Left cardiac atrium (tissue), 4 donors: ENCODE measurements at regions not wholly inside any gene's neighbourhood (a gene's known extent, or its start where the extent isn't known, plus 50 kb on each side); places are given as distances from the start of the nearest gene placed in this dataset.

Source experiments
- ATAC-seq, 2 donors: fragments of 200-7000 bp; cut with Tn5 transposase; one replicate each; pipeline ENCODE4 v1.9.1; 2020; ENCODE audit warnings: mild to moderate bottlenecking in 2 of 2, moderate library complexity in 2 of 2
- DNase-seq: peaks from one replicate; pipeline ENCODE4 v3.0.0-alpha.2; 2020
- intact Hi-C, 2 donors: fragments of 100-400 bp; cut with DNase I; formaldehyde crosslinking; loops; one replicate each; pipeline versions ENCODE4 v1.14.1 to v1.15.1; 2022 to 2023
- donor health status: DM: no; HTN: yes; CAD: no.
- donor health status: DM: no; HTN: yes; CAD: no; lungs with severe emphysema.
- donor health status: DM: yes; HTN: yes; CAD: no.
- donor health status: Dilated cardiomyopathy.

- intact Hi-C loops = no loop called here
- DNase-seq (no peak), ATAC-seq (no peak)
Observed at GRCh38 chr6:81854474-81854873, 102.0 kb upstream of the TENT5A start.

- DNase-seq (no peak), ATAC-seq (no peak)
- intact Hi-C loops = no loop called here
Observed at GRCh38 chr6:81853975-81854374, 101.5 kb upstream of the TENT5A start.

GRCh38 chr6:81849248-81849647 lies 96.8 kb upstream of the TENT5A start:
- intact Hi-C loops = no loop called here
- no peak for DNase-seq
- ATAC-seq = no peak

- intact Hi-C loops = no loop called here
- DNase-seq = no peak
- ATAC-seq = no peak
Observed at GRCh38 chr6:81847866-81848265, 95.4 kb upstream of the TENT5A start.

GRCh38 chr6:81844686-81845085 lies 92.2 kb upstream of the TENT5A start:
- DNase-seq (no peak), ATAC-seq (peak in 1 of 2 donors; percentile 66)
- intact Hi-C loops = no loop called here

- ATAC-seq = no peak
- DNase-seq = no peak
- intact Hi-C loops = no loop called here
Observed at GRCh38 chr6:81843302-81843701, 90.8 kb upstream of the TENT5A start.

GRCh38 chr6:81842254-81842653 lies 89.8 kb upstream of the TENT5A start:
- intact Hi-C loops = no loop called here
- no peak for ATAC-seq

GRCh38 chr6:81838724-81839426 lies 86.4 kb upstream of the TENT5A start:
- ATAC-seq (no peak), DNase-seq (no peak)
- intact Hi-C loops = loop anchor here in 1 of 2 donors (5.0 kb wide), 1 partner anchor 48 kb away; no protein-coding TSS in a partner anchor

More at GRCh38 chr6:81842254-81842653, 89.8 kb upstream of the TENT5A start:
- DNase-seq = no peak

- ATAC-seq = peak; percentile 55 to 94
- DNase-seq = no peak
- intact Hi-C loops = loop anchor here in 1 of 2 donors (5.0 kb wide), 1 partner anchor 49 kb away; no protein-coding TSS in a partner anchor
Observed at GRCh38 chr6:81838031-81838430, 85.5 kb upstream of the TENT5A start.

GRCh38 chr6:81834141-81834681 lies 81.7 kb upstream of the TENT5A start:
- ATAC-seq = peak; percentile 81 to 89
- intact Hi-C loops = no loop called here
- DNase-seq = peak; percentile 74

GRCh38 chr6:81832304-81832703 lies 79.8 kb upstream of the TENT5A start:
- ATAC-seq = no peak
- intact Hi-C loops = no loop called here
- no peak for DNase-seq

GRCh38 chr6:81831274-81831673 lies 78.8 kb upstream of the TENT5A start:
- no peak for ATAC-seq
- intact Hi-C loops = no loop called here
- DNase-seq = no peak

GRCh38 chr6:81826784-81827183 lies 74.3 kb upstream of the TENT5A start:
- intact Hi-C loops = no loop called here
- ATAC-seq (no peak), DNase-seq (no peak)

- intact Hi-C loops = no loop called here
- ATAC-seq = no peak
- no peak for DNase-seq
Observed at GRCh38 chr6:81822568-81822967, 70.1 kb upstream of the TENT5A start.

GRCh38 chr6:81821449-81821848 lies 69.0 kb upstream of the TENT5A start:
- ATAC-seq (no peak), DNase-seq (no peak)
- intact Hi-C loops = no loop called here

GRCh38 chr6:81820980-81821379 lies 68.5 kb upstream of the TENT5A start:
- intact Hi-C loops = no loop called here
- DNase-seq = no peak
- no peak for ATAC-seq

GRCh38 chr6:81820422-81820821 lies 67.9 kb upstream of the TENT5A start:
- no peak for ATAC-seq
- intact Hi-C loops = no loop called here
- no peak for DNase-seq

GRCh38 chr6:81819767-81820166 lies 67.3 kb upstream of the TENT5A start:
- DNase-seq (no peak), ATAC-seq (no peak)
- intact Hi-C loops = no loop called here

GRCh38 chr6:81818901-81819361 lies 66.5 kb upstream of the TENT5A start:
- ATAC-seq (no peak), DNase-seq (no peak)
- intact Hi-C loops = no loop called here

- no peak for ATAC-seq
- DNase-seq = no peak
- intact Hi-C loops = no loop called here
Observed at GRCh38 chr6:81816380-81816779, 63.9 kb upstream of the TENT5A start.
